Psoas muscle (tissue), 7 donors: ENCODE measurements at regions not wholly inside any gene's neighbourhood (a gene's known extent, or its start where the extent isn't known, plus 50 kb on each side); places are given as distances from the start of the nearest gene placed in this dataset.
"Not testable (repeated sequence)": the region's sequence is repeated elsewhere in the genome, so short reads cannot be mapped to it uniquely, and the experiment has no call there.

Experiments
- ATAC-seq, 4 donors: fragments of 200-7000 bp; cut with Tn5 transposase; one replicate each; pipeline ENCODE4 v1.9.1; 2020; ENCODE audit warnings: moderate library complexity in 3 of 4, mild to moderate bottlenecking in 2 of 4
- DNase-seq, 2 donors: peaks; one replicate each; pipeline ENCODE4 v3.0.0-alpha.2; 2020
- H3K27ac ChIP-seq: fragments of 200-600 bp; one replicate; pipeline ENCODE4 v1.8.0; 2022
- H3K27me3 ChIP-seq, 3 donors: fragments of 200-600 bp in 1 of 3; one replicate each; pipeline versions ENCODE4 v1.6.1 to v1.8.0; 2013 to 2022; ENCODE audit warnings: low read length in 2 of 3, mild to moderate bottlenecking in 2 of 3, moderate library complexity in 1 of 3; ENCODE audit not compliant: insufficient read depth in 3 of 3
- H3K36me3 ChIP-seq, 2 donors: fragments of 200-600 bp in 1 of 2; one replicate each; pipeline versions ENCODE4 v1.6.1 to v1.8.0; 2013 to 2022; ENCODE audit warnings: low read depth in 1 of 2, mild to moderate bottlenecking in 1 of 2, moderate library complexity in 1 of 2; ENCODE audit not compliant: insufficient read depth in 1 of 2
- H3K4me1 ChIP-seq: fragments of 200-600 bp; one replicate; pipeline ENCODE4 v1.8.0; 2022
- H3K4me3 ChIP-seq: fragments of 200-600 bp; one replicate; pipeline ENCODE4 v1.8.0; 2022; ENCODE audit warnings: mild to moderate bottlenecking
- H3K9me3 ChIP-seq: fragments of 200-600 bp; one replicate; pipeline ENCODE4 v1.8.0; 2022
- CTCF ChIP-seq: fragments of 200-600 bp; IDR thresholded peaks from one replicate; pipeline ENCODE4 v1.8.0; 2022; ENCODE audit warnings: antibody characterized with exemption
- WGBS, 3 donors: extraction: QIAGEN DNeasy Blood & Tissue Kit; methylation state at CpG; one replicate each; pipeline versions ENCODE4 v1.1.6 to v1.1.7; 2013; 5-methylcytosine and 5-hydroxymethylcytosine counted together
- intact Hi-C, 2 donors: fragments of 100-400 bp; cut with DNase I; formaldehyde crosslinking; loops; one replicate each; pipeline versions ENCODE4 v1.11.0 to v1.14.2; 2022
- donor health status: healthy with polysubstance abuse.
- donor health status: DM: no; HTN: no; CAD: no; lungs with moderate emphysema.
- donor health status: Bipolar disorder and iron deficiency.
- donor health status: healthy.
- donor health status: DM: yes; HTN: yes; CAD: no.
- donor health status: DM: no; HTN: no; CAD: no.
- donor health status: DM: yes; HTN: yes; CAD: no.

- Histone ChIP-seq H3K36me3 (no peaks in the 10 kb centered on the region), H3K27ac (no peak overlapping the region), H3K27me3 (peaks cover 0 to 36% (median 0%) of the 10 kb centered on the region in 3 donors), H3K4me1 (no peaks in the 10 kb centered on the region), H3K9me3 (no peaks in the 10 kb centered on the region), H3K4me3 (no peak overlapping the region)
- DNase-seq (no peak), ATAC-seq (no peak)
- WGBS, 3 donors, result 16 to 28% (median 24%) methylated on average over 7 of the region's 7 CpGs
- intact Hi-C loops, result no loop called here
- no peak for TF ChIP-seq CTCF
Observed at GRCh38 chrX:46327566-46328115, 217.6 kb downstream of the ZNF674 start.

GRCh38 chrX:46326161-46326560 lies 219.1 kb downstream of the ZNF674 start:
- H3K27me3 ChIP-seq, result peaks cover 0 to 41% (median 0%) of the 10 kb centered on the region in 3 donors
- H3K4me1 ChIP-seq, result no peaks in the 10 kb centered on the region
- WGBS, 3 donors, result 25 to 42% (median 35%) methylated on average over 3 of the region's 3 CpGs
- H3K27ac ChIP-seq, result no peak overlapping the region
- intact Hi-C loops, result no loop called here
- no peak overlapping the region for H3K4me3 ChIP-seq
- no peak for TF ChIP-seq CTCF
- H3K9me3 ChIP-seq, result no peaks in the 10 kb centered on the region
- DNase-seq (no peak), ATAC-seq (no peak)
- no peaks in the 10 kb centered on the region for H3K36me3 ChIP-seq

GRCh38 chrX:46325312-46325877 lies 219.8 kb downstream of the ZNF674 start:
- Histone ChIP-seq H3K4me1 (no peaks in the 10 kb centered on the region), H3K27me3 (peaks cover 0 to 37% (median 0%) of the 10 kb centered on the region in 3 donors), H3K36me3 (no peaks in the 10 kb centered on the region), H3K4me3 (no peak overlapping the region), H3K9me3 (no peaks in the 10 kb centered on the region), H3K27ac (no peak overlapping the region)
- TF ChIP-seq CTCF, result no peak
- 27 to 36% (median 32%) methylated on average over 5 of the region's 5 CpGs for WGBS, 3 donors
- ATAC-seq (no peak), DNase-seq (no peak)
- intact Hi-C loops, result no loop called here

GRCh38 chrX:46324166-46324565 lies 221.1 kb downstream of the ZNF674 start:
- WGBS, 3 donors, result 87 to 98% (median 98%) methylated on average over 3 of the region's 3 CpGs
- DNase-seq (no peak), ATAC-seq (no peak)
- Histone ChIP-seq H3K4me3 (no peak overlapping the region), H3K27ac (no peak overlapping the region), H3K27me3 (peaks cover 0 to 37% (median 0%) of the 10 kb centered on the region in 3 donors), H3K36me3 (no peaks in the 10 kb centered on the region), H3K4me1 (no peaks in the 10 kb centered on the region), H3K9me3 (no peaks in the 10 kb centered on the region)
- no peak for TF ChIP-seq CTCF
- intact Hi-C loops, result no loop called here

- H3K4me3 ChIP-seq, intact Hi-C loops, H3K36me3 ChIP-seq, H3K9me3 ChIP-seq, H3K4me1 ChIP-seq, DNase-seq, H3K27ac ChIP-seq, ATAC-seq: not testable (repeated sequence)
- peaks cover 0 to 37% (median 0%) of the 10 kb centered on the region in 3 donors for H3K27me3 ChIP-seq
- 49 to 86% (median 69%) methylated on average over 5 of the region's 5 CpGs for WGBS, 3 donors
Observed at GRCh38 chrX:46322929-46323328, 222.3 kb downstream of the ZNF674 start.
